Esophagus muscularis mucosa (tissue), 4 donors: ENCODE measurements at regions not wholly inside any gene's neighbourhood (a gene's known extent, or its start where the extent isn't known, plus 50 kb on each side); places are given as distances from the start of the nearest gene placed in this dataset.

Experiments used
- CTCF ChIP-seq, 3 experiments: fragments of 200-600 bp in 2 of 3; fragments of 450-650 bp in 1 of 3; sonication (generic) in 2 of 3; IDR thresholded peaks; one replicate each; pipeline ENCODE4 v1.5.1; 2017 to 2019; ENCODE audit warnings: antibody characterized with exemption in 3 of 3, mild to moderate bottlenecking in 2 of 3, moderate library complexity in 1 of 3
- EP300 ChIP-seq: sonication (generic); formaldehyde crosslinking; IDR thresholded peaks from one replicate; pipeline ENCODE4 v1.6.1; 2017; ENCODE audit warnings: antibody characterized with exemption
- POLR2A ChIP-seq: fragments of 450-650 bp; IDR thresholded peaks from one replicate; pipeline ENCODE4 v1.6.1; 2017; ENCODE audit warnings: antibody characterized with exemption, moderate library complexity, mild to moderate bottlenecking, low read depth

DNA sequence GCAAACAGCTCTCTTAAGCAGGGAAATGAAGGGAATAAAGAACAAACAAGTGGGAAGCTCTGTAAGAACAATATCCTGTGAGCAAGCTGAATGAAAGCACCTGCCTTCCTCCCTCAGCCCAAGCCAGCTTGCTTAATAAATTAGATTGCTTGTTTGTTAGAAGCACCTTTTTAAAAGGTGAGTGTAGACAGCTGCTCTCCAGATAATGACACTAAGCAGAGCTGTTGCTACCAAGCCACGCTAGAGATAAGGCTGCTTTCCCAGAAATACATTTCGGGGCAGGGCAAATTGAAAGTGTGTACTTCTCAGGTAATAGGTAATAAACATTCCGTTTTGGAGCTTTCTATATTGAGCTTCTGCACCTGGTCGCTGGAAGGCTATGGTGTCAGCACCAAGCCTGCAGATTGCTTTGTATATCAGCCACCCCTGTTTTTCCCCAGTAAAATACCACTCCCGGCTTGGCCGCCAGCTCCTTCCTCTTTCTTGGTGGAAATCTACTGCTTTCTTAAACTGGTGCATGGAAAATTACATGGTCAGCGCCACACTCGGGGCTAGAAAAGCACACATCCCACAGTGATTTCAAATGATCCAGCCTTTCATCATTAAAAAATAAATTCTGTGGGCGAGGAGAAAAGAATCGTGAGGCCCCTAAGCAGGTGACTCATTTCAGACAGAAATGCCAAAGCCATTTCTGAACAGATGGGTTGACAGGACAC is 151.3 kb downstream of the ETS2 start:
- TF ChIP-seq CTCF (IDR thresholded peaks at IDR 0.05) = no peak
- TF ChIP-seq EP300 = no peak
- TF ChIP-seq POLR2A = no peak
